ENCODE measurements at regions not wholly inside any gene's neighbourhood (a gene's known extent, or its start where the extent isn't known, plus 50 kb on each side); places are given as distances from the start of the nearest gene placed in this dataset.

- Histone ChIP-seq H2BK120ac (ENCODE audit: low read depth, low read length, poor library complexity, severe bottlenecking) (no peak overlapping the region), H3K4ac (ENCODE audit: low read depth, low read length) (no peak overlapping the region), H3K9me3 (ENCODE audit: control insufficient read depth, low read depth, low read length) (no peaks in the 10 kb centered on the region), H2BK15ac (ENCODE audit: low read depth, low read length) (no peak overlapping the region), H3K9ac (ENCODE audit: extremely low read depth, insufficient read length, low read length) (no peak overlapping the region), H2AFZ (ENCODE audit: low read length) (no peak overlapping the region), H3K79me2 (ENCODE audit: insufficient read depth, low read length) (no peaks in the 10 kb centered on the region), H4K8ac (replicated peaks; ENCODE audit: insufficient read length, low read depth, low read length) (no peak overlapping the region), H3K23ac (ENCODE audit: insufficient read length, low read depth, low read length) (no peak overlapping the region), H3K23me2 (ENCODE audit: insufficient read length, low read depth, low read length, poor library complexity, severe bottlenecking) (peaks cover 8% of the 10 kb centered on the region), H3K14ac (ENCODE audit: insufficient read depth, low read length) (no peak overlapping the region), H3K27ac (ENCODE audit: insufficient read length, low read depth, low read length) (no peak overlapping the region), H2BK5ac (ENCODE audit: insufficient read length, low read length) (no peak overlapping the region), H3T11ph (ENCODE audit: low read length) (no peak overlapping the region), H4K91ac (ENCODE audit: insufficient read length, low read depth, low read length) (no peak overlapping the region), H3K27me3 (ENCODE audit: insufficient read depth, low read length) (no peaks in the 10 kb centered on the region; the same call in 1 of the 2 replicates), H2AK5ac (ENCODE audit: insufficient read length, low read length) (no peak overlapping the region), H3K4me2 (ENCODE audit: insufficient read depth, insufficient read length, low read length) (no peak overlapping the region), H2BK20ac (ENCODE audit: low read depth, low read length, poor library complexity, severe bottlenecking) (no peak overlapping the region), H4K20me1 (ENCODE audit: control insufficient read depth, insufficient read depth, insufficient read length) (no peaks in the 10 kb centered on the region), H4K5ac (ENCODE audit: insufficient read length, low read depth, low read length) (no peak overlapping the region), H3K56ac (ENCODE audit: insufficient read length, low read depth, low read length) (no peak overlapping the region), H3K4me1 (ENCODE audit: insufficient read depth, low read length) (no peaks in the 10 kb centered on the region), H3K18ac (ENCODE audit: insufficient read length, low read depth, low read length) (no peak overlapping the region), H2BK12ac (ENCODE audit: insufficient read length, low read depth, low read length) (no peak overlapping the region), H3K79me1 (ENCODE audit: insufficient read depth, low read depth, low read length, poor library complexity, severe bottlenecking) (no peaks in the 10 kb centered on the region)
- Mint-ChIP-seq H3K4me3 (no peak overlapping the region), H3K27ac (no peak overlapping the region; a peak in 1 of 7 replicates), H3K36me3 (ENCODE audit: insufficient read depth in 1 of 3, low read depth in 3 of 3) (no peaks in the 10 kb centered on the region), H3K9me3 (no peaks in the 10 kb centered on the region; a peak in 1 of 5 replicates), H3K4me1 (peaks cover 11% of the 10 kb centered on the region in 2 experiments), H3K27me3 (ENCODE audit: low read depth) (peaks cover 98% of the 10 kb centered on the region)
- DNase-seq = no peak
- no peak for TF ChIP-seq CTCF (conservative IDR thresholded peaks at IDR 0.05)
- WGBS (ENCODE audit: extremely low coverage, insufficient read length, low lambda C conversion rate) = no CpG with 5 or more reads among the region's 14 CpGs
Measured at GRCh38 chr2:120446236-120447126, 100.5 kb downstream of the INHBB start.

All from H9 (cell line).